GM12874 (cell line): ENCODE measurements at regions not wholly inside any gene's neighbourhood (a gene's known extent, or its start where the extent isn't known, plus 50 kb on each side); places are given as distances from the start of the nearest gene placed in this dataset.

Experiments
- CTCF ChIP-seq: IDR thresholded peaks from 2 replicates; pipeline ENCODE4 v1.5.1; 2011; ENCODE audit warnings: low read depth, mild to moderate bottlenecking, control low read depth, low read length, moderate library complexity; ENCODE audit not compliant: insufficient read depth

GRCh38 chr7:131861620-131862346 is 305.4 kb upstream of the PODXL start:
- no peak for TF ChIP-seq CTCF

- peak; percentile 89 for TF ChIP-seq CTCF
Observed at GRCh38 chr7:131859147-131859821, 302.9 kb upstream of the PODXL start.

- no peak for TF ChIP-seq CTCF
Observed at GRCh38 chr7:131858611-131859010, 302.2 kb upstream of the PODXL start.

- no peak for TF ChIP-seq CTCF
Observed at GRCh38 chr7:131849472-131849871, 293.0 kb upstream of the PODXL start.

GRCh38 chr7:131848033-131848432 is 291.6 kb upstream of the PODXL start:
- TF ChIP-seq CTCF, result no peak

- no peak for TF ChIP-seq CTCF
Observed at GRCh38 chr7:131845573-131846314, 289.3 kb upstream of the PODXL start.

- TF ChIP-seq CTCF, result no peak
Observed at GRCh38 chr7:131844369-131844768, 287.9 kb upstream of the PODXL start.
